Right cardiac atrium (tissue), 5 donors: ENCODE measurements at regions not wholly inside any gene's neighbourhood (a gene's known extent, or its start where the extent isn't known, plus 50 kb on each side); places are given as distances from the start of the nearest gene placed in this dataset.
"Not testable (repeated sequence)": the region's sequence is repeated elsewhere in the genome, so short reads cannot be mapped to it uniquely, and the experiment has no call there.

Experiments
- ATAC-seq, 2 donors: fragments of 200-7000 bp; cut with Tn5 transposase; one replicate each; pipeline versions ENCODE4 v1.8.0 to v1.9.1; 2020; ENCODE audit warnings: moderate library complexity in 2 of 2, mild to moderate bottlenecking in 1 of 2
- DNase-seq, 3 donors: peaks; one replicate each; pipeline ENCODE4 v3.0.0-alpha.2; 2020
- H3K27ac ChIP-seq: one replicate; pipeline ENCODE4 v1.5.1; 2013; ENCODE audit warnings: mild to moderate bottlenecking, low read length, control low read depth, moderate library complexity
- H3K27me3 ChIP-seq: one replicate; pipeline ENCODE4 v1.6.1; 2013; ENCODE audit not compliant: control insufficient read depth, insufficient read depth
- H3K4me1 ChIP-seq: one replicate; pipeline ENCODE4 v1.6.1; 2013; ENCODE audit warnings: low read length; ENCODE audit not compliant: control insufficient read depth, insufficient read depth
- H3K4me3 ChIP-seq: one replicate; pipeline ENCODE4 v1.5.1; 2013; ENCODE audit warnings: low read length, control low read depth
- H3K9me3 ChIP-seq: one replicate; pipeline ENCODE4 v1.6.1; 2013; ENCODE audit warnings: low read length; ENCODE audit not compliant: control insufficient read depth
- WGBS: extraction: QIAGEN DNeasy Blood & Tissue Kit; methylation state at CpG from one replicate; pipeline ENCODE4 v1.1.7; 2013; 5-methylcytosine and 5-hydroxymethylcytosine counted together
- intact Hi-C, 4 donors: fragments of 100-400 bp; cut with DNase I; formaldehyde crosslinking; loops; one replicate each; pipeline versions ENCODE4 v1.11.0 to v1.14.0; 2022 to 2023
- donor health status: healthy with polysubstance abuse.
- donor health status: DM: no; HTN: yes; CAD: no.
- donor health status: DM: no; HTN: no; CAD: no.
- donor health status: DM: no; HTN: yes; CAD: no; lungs with severe emphysema.
- donor health status: DM: yes; HTN: yes; CAD: no.

- ATAC-seq, intact Hi-C loops, H3K4me1 ChIP-seq, H3K27ac ChIP-seq, DNase-seq, H3K27me3 ChIP-seq, H3K4me3 ChIP-seq, H3K9me3 ChIP-seq: not testable (repeated sequence)
- no CpG with 5 or more reads among the region's 3 CpGs for WGBS
These were observed 74.9 kb upstream of the MTLN start for GRCh38 chr2:110287253-110287652.

GRCh38 chr2:110285002-110285401 is 72.7 kb upstream of the MTLN start:
- ATAC-seq, result peak in 1 of 2 donors; percentile 16
- intact Hi-C loops, result not testable (repeated sequence)

GRCh38 chr2:110280804-110281203 is 68.5 kb upstream of the MTLN start:
- DNase-seq, intact Hi-C loops, H3K9me3 ChIP-seq, H3K27ac ChIP-seq, ATAC-seq, H3K4me3 ChIP-seq, H3K27me3 ChIP-seq, H3K4me1 ChIP-seq: not testable (repeated sequence)
- WGBS, result 99% methylated on average over 2 of the region's 4 CpGs

More at GRCh38 chr2:110285002-110285401, 72.7 kb upstream of the MTLN start:
- H3K4me3 ChIP-seq, H3K9me3 ChIP-seq, H3K4me1 ChIP-seq, H3K27me3 ChIP-seq, H3K27ac ChIP-seq, DNase-seq: not testable (repeated sequence)
- WGBS, result no CpG with 5 or more reads among the region's 8 CpGs

- no CpG with 5 or more reads among the region's 6 CpGs for WGBS
- H3K27ac ChIP-seq, H3K4me3 ChIP-seq, H3K9me3 ChIP-seq, intact Hi-C loops, H3K4me1 ChIP-seq, H3K27me3 ChIP-seq, DNase-seq: not testable (repeated sequence)
- peak; percentile 64 to 68 for ATAC-seq
These were observed 64.7 kb upstream of the MTLN start for GRCh38 chr2:110277054-110277453.

GRCh38 chr2:110276092-110276491 is 63.7 kb upstream of the MTLN start:
- intact Hi-C loops, H3K4me3 ChIP-seq, DNase-seq, H3K27ac ChIP-seq, H3K27me3 ChIP-seq, H3K9me3 ChIP-seq, H3K4me1 ChIP-seq: not testable (repeated sequence)
- ATAC-seq, result peak in 1 of 2 donors; percentile 11
- 94% methylated on average over 1 of the region's 2 CpGs for WGBS

GRCh38 chr2:110269674-110270073 is 57.3 kb upstream of the MTLN start:
- intact Hi-C loops, ATAC-seq, H3K4me1 ChIP-seq, DNase-seq, H3K27me3 ChIP-seq, H3K27ac ChIP-seq, H3K9me3 ChIP-seq, H3K4me3 ChIP-seq: not testable (repeated sequence)
- WGBS, result 91% methylated on average over 7 of the region's 9 CpGs

- DNase-seq (peak in 2 of 3 donors; percentile 25 to 35), ATAC-seq (peak; percentile 69 to 79)
- H3K4me3 ChIP-seq, H3K9me3 ChIP-seq, intact Hi-C loops, H3K27me3 ChIP-seq, H3K4me1 ChIP-seq, H3K27ac ChIP-seq: not testable (repeated sequence)
- 59% methylated on average over 6 of the region's 17 CpGs for WGBS
These were observed 55.6 kb upstream of the MTLN start for GRCh38 chr2:110267828-110268407.

- WGBS, result no CpG with 5 or more reads among the region's 1 CpG
These were observed 52.5 kb upstream of the MTLN start for GRCh38 chr2:110264804-110265203.

GRCh38 chr2:110264076-110264681 is 51.8 kb upstream of the MTLN start:
- H3K27me3 ChIP-seq, H3K27ac ChIP-seq, H3K4me3 ChIP-seq, DNase-seq, ATAC-seq, intact Hi-C loops, H3K9me3 ChIP-seq, H3K4me1 ChIP-seq: not testable (repeated sequence)
- no CpG with 5 or more reads among the region's 3 CpGs for WGBS

More at GRCh38 chr2:110264804-110265203, 52.5 kb upstream of the MTLN start:
- H3K4me3 ChIP-seq, H3K4me1 ChIP-seq, DNase-seq, intact Hi-C loops, H3K27ac ChIP-seq, H3K9me3 ChIP-seq, H3K27me3 ChIP-seq: not testable (repeated sequence)
- peak in 1 of 2 donors; percentile 53 for ATAC-seq

GRCh38 chr2:110263462-110263861 is 51.1 kb upstream of the MTLN start:
- H3K27ac ChIP-seq, H3K9me3 ChIP-seq, H3K27me3 ChIP-seq, H3K4me3 ChIP-seq, intact Hi-C loops, DNase-seq, H3K4me1 ChIP-seq, ATAC-seq: not testable (repeated sequence)
- WGBS, result 96% methylated on average over 1 of the region's 2 CpGs
